Liver (tissue), 8 donors: ENCODE measurements at regions not wholly inside any gene's neighbourhood (a gene's known extent, or its start where the extent isn't known, plus 50 kb on each side); places are given as distances from the start of the nearest gene placed in this dataset.

ENCODE experiments used
- DNase-seq: peaks from one replicate; pipeline ENCODE4 v3.0.0-alpha.2; 2017; ENCODE audit warnings: low spot score
- H3K27ac ChIP-seq, 2 donors: one replicate each; pipeline ENCODE4 v1.7.0; 2013; ENCODE audit warnings: inconsistent platforms in 2 of 2, low read length in 2 of 2, control low read depth in 1 of 2, low read depth in 1 of 2, mild to moderate bottlenecking in 1 of 2
- H3K27me3 ChIP-seq, 4 donors: one replicate each; pipeline versions ENCODE4 v1.6.1 to v1.7.0; 2013; ENCODE audit warnings: low read length in 3 of 4, inconsistent platforms in 1 of 4, mild to moderate bottlenecking in 1 of 4, moderate library complexity in 1 of 4; ENCODE audit not compliant: control insufficient read depth in 4 of 4, insufficient read depth in 4 of 4
- H3K36me3 ChIP-seq, 4 donors: one replicate each; pipeline versions ENCODE4 v1.6.1 to v1.7.0; 2013; ENCODE audit warnings: low read length in 3 of 4, mild to moderate bottlenecking in 3 of 4, low read depth in 1 of 4, moderate library complexity in 1 of 4; ENCODE audit not compliant: control insufficient read depth in 4 of 4, insufficient read depth in 3 of 4
- H3K4me1 ChIP-seq, 4 donors: one replicate each; pipeline versions ENCODE4 v1.6.1 to v1.7.0; 2013; ENCODE audit warnings: low read length in 3 of 4, mild to moderate bottlenecking in 3 of 4, moderate library complexity in 1 of 4; ENCODE audit not compliant: control insufficient read depth in 4 of 4, insufficient read depth in 4 of 4
- H3K4me3 ChIP-seq, 3 donors: one replicate each; pipeline versions ENCODE4 v1.6.1 to v1.7.0; 2013; ENCODE audit warnings: low read length in 3 of 3, control low read depth in 1 of 3, low read depth in 1 of 3, mild to moderate bottlenecking in 1 of 3
- H3K9ac ChIP-seq, 2 donors: one replicate each; pipeline ENCODE4 v1.7.0; 2013; ENCODE audit warnings: low read length in 2 of 2, mild to moderate bottlenecking in 2 of 2, moderate library complexity in 2 of 2, control low read depth in 1 of 2, low read depth in 1 of 2
- H3K9me3 ChIP-seq, 4 donors: one replicate each; pipeline versions ENCODE4 v1.6.1 to v1.7.0; 2013; ENCODE audit warnings: low read length in 3 of 4; ENCODE audit not compliant: control insufficient read depth in 4 of 4
- CTCF ChIP-seq: fragments of 150-350 bp; IDR thresholded peaks from 2 replicates; pipeline ENCODE4 v1.5.1; 2017; ENCODE audit warnings: improper control_type of control experiment, low read depth, low read length; ENCODE audit not compliant: missing input control
- EGR1 ChIP-seq, 2 donors: IDR thresholded peaks; 2 replicates each; pipeline ENCODE4 v1.6.1; 2016 to 2018; ENCODE audit warnings: antibody characterized with exemption in 2 of 2, low read depth in 2 of 2
- FOXA1 ChIP-seq: IDR thresholded peaks from 2 replicates; pipeline ENCODE4 v1.6.1; 2016; ENCODE audit warnings: antibody characterized with exemption
- FOXA2 ChIP-seq: IDR thresholded peaks from 2 replicates; pipeline ENCODE4 v1.6.1; 2016; ENCODE audit warnings: antibody characterized with exemption
- GABPA ChIP-seq, 2 donors: IDR thresholded peaks in 1 of 2; conservative IDR thresholded peaks in 1 of 2; 2 replicates each; pipeline ENCODE4 v1.6.1; 2016; ENCODE audit warnings: antibody characterized with exemption in 2 of 2, mild to moderate bottlenecking in 1 of 2, moderate library complexity in 1 of 2
- HNF4A ChIP-seq, 2 donors: conservative IDR thresholded peaks; 2 replicates each; pipeline ENCODE4 v1.6.1; 2016; ENCODE audit warnings: antibody characterized with exemption in 2 of 2, mild to moderate bottlenecking in 2 of 2
- HNF4G ChIP-seq: IDR thresholded peaks from 2 replicates; pipeline ENCODE4 v1.6.1; 2016; ENCODE audit warnings: antibody characterized with exemption
- JUND ChIP-seq, 2 donors: IDR thresholded peaks; 2 replicates each; pipeline ENCODE4 v1.6.1; 2016; ENCODE audit warnings: antibody characterized with exemption in 2 of 2
- NR2F2 ChIP-seq: IDR thresholded peaks from 2 replicates; pipeline ENCODE4 v1.6.1; 2016; ENCODE audit warnings: antibody characterized with exemption
- RAD21 ChIP-seq, 2 donors: IDR thresholded peaks; 2 replicates each; pipeline ENCODE4 v1.6.1; 2016; ENCODE audit warnings: antibody characterized with exemption in 2 of 2, mild to moderate bottlenecking in 2 of 2
- RXRA ChIP-seq, 2 donors: IDR thresholded peaks; 2 replicates each; pipeline ENCODE4 v1.6.1; 2017 to 2018; ENCODE audit warnings: antibody characterized with exemption in 2 of 2, mild to moderate bottlenecking in 1 of 2
- SP1 ChIP-seq: IDR thresholded peaks from 2 replicates; pipeline ENCODE4 v1.6.1; 2018; ENCODE audit warnings: antibody characterized with exemption, mild to moderate bottlenecking
- TAF1 ChIP-seq: conservative IDR thresholded peaks from 2 replicates; pipeline ENCODE4 v1.6.1; 2016; ENCODE audit warnings: antibody characterized with exemption, mild to moderate bottlenecking
- YY1 ChIP-seq: IDR thresholded peaks from 2 replicates; pipeline ENCODE4 v1.6.1; 2016; ENCODE audit warnings: antibody characterized with exemption, mild to moderate bottlenecking
- WGBS: extraction: QIAGEN DNeasy Blood & Tissue Kit; methylation state at CpG from one replicate; pipeline ENCODE4 v1.1.7; 2013; 5-methylcytosine and 5-hydroxymethylcytosine counted together
- TF ChIP-seq, protein P1 (sequence below): IDR thresholded peaks from 2 replicates; pipeline ENCODE4 v1.6.1; 2016; ENCODE audit warnings: antibody characterized with exemption
- TF ChIP-seq, protein P2 (sequence below): IDR thresholded peaks from 2 replicates; pipeline ENCODE4 v1.6.1; 2016; ENCODE audit warnings: antibody characterized with exemption, mild to moderate bottlenecking
- TF ChIP-seq, protein P3 (sequence below): IDR thresholded peaks from 2 replicates; pipeline ENCODE4 v1.6.1; 2016; ENCODE audit warnings: antibody characterized with exemption
- donor health status: healthy.
- donor health status: healthy.
- donor health status: healthy.
- donor health status: healthy.
- donor health status: healthy.

- H3K4me1 ChIP-seq, result peaks cover 4 to 47% (median 34%) of the 10 kb centered on the region in 4 donors
- H3K4me3 ChIP-seq, result no peak overlapping the region
- H3K9ac ChIP-seq, result peak overlapping the region in 1 of 2 donors; percentile 35
- H3K36me3 ChIP-seq, result no peaks in the 10 kb centered on the region
- H3K9me3 ChIP-seq, result no peaks in the 10 kb centered on the region
- TF ChIP-seq EGR1 (IDR thresholded peaks at IDR 0.05; ENCODE audit: low read depth in 2 of 2) (no peak), FOXA2 (peak; percentile 20), JUND (IDR thresholded peaks at IDR 0.05) (peak in 1 of 2 donors; percentile 29), FOXA1 (no peak), SP1 (peak; percentile 73), RXRA (IDR thresholded peaks at IDR 0.05) (peak; percentile 78 to 86), NR2F2 (peak; percentile 97), HNF4G (peak; percentile 82), YY1 (peak; percentile 88), TAF1 (no peak), HNF4A (conservative IDR thresholded peaks at IDR 0.05) (peak; percentile 87 to 88), GABPA (IDR thresholded peaks at IDR 0.05 in 1 of 2, conservative IDR thresholded peaks at IDR 0.05 in 1 of 2) (no peak), RAD21 (IDR thresholded peaks at IDR 0.05) (peak; percentile 57 to 62)
- TF ChIP-seq, protein P1, sequence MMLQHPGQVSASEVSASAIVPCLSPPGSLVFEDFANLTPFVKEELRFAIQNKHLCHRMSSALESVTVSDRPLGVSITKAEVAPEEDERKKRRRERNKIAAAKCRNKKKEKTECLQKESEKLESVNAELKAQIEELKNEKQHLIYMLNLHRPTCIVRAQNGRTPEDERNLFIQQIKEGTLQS, result no peak
- H3K27me3 ChIP-seq, result no peaks in the 10 kb centered on the region
- H3K27ac ChIP-seq, result peak overlapping the region; percentile 60 to 77
- DNase-seq, result peak; percentile 26
- 32% methylated on average over 6 of the region's 6 CpGs for WGBS
These were observed 286.9 kb downstream of the GADD45G start for GRCh38 chr9:89891591-89892304.

GRCh38 chr9:89892920-89893319 lies 288.1 kb downstream of the GADD45G start:
- DNase-seq, result peak; percentile 21
- 52% methylated on average over 6 of the region's 6 CpGs for WGBS

More at GRCh38 chr9:89892920-89893319, 288.1 kb downstream of the GADD45G start:
- Histone ChIP-seq H3K9ac (no peak overlapping the region), H3K4me1 (peaks cover 4 to 47% (median 34%) of the 10 kb centered on the region in 4 donors), H3K27me3 (no peaks in the 10 kb centered on the region), H3K36me3 (no peaks in the 10 kb centered on the region), H3K4me3 (no peak overlapping the region), H3K27ac (no peak overlapping the region), H3K9me3 (no peaks in the 10 kb centered on the region)
- TF ChIP-seq, protein P1, result no peak
- no peak for TF ChIP-seq FOXA1
- no peak for TF ChIP-seq RXRA (IDR thresholded peaks at IDR 0.05)
- TF ChIP-seq, protein P2, sequence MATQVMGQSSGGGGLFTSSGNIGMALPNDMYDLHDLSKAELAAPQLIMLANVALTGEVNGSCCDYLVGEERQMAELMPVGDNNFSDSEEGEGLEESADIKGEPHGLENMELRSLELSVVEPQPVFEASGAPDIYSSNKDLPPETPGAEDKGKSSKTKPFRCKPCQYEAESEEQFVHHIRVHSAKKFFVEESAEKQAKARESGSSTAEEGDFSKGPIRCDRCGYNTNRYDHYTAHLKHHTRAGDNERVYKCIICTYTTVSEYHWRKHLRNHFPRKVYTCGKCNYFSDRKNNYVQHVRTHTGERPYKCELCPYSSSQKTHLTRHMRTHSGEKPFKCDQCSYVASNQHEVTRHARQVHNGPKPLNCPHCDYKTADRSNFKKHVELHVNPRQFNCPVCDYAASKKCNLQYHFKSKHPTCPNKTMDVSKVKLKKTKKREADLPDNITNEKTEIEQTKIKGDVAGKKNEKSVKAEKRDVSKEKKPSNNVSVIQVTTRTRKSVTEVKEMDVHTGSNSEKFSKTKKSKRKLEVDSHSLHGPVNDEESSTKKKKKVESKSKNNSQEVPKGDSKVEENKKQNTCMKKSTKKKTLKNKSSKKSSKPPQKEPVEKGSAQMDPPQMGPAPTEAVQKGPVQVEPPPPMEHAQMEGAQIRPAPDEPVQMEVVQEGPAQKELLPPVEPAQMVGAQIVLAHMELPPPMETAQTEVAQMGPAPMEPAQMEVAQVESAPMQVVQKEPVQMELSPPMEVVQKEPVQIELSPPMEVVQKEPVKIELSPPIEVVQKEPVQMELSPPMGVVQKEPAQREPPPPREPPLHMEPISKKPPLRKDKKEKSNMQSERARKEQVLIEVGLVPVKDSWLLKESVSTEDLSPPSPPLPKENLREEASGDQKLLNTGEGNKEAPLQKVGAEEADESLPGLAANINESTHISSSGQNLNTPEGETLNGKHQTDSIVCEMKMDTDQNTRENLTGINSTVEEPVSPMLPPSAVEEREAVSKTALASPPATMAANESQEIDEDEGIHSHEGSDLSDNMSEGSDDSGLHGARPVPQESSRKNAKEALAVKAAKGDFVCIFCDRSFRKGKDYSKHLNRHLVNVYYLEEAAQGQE, result no peak
- TF ChIP-seq EGR1 (IDR thresholded peaks at IDR 0.05; ENCODE audit: low read depth in 2 of 2), result no peak
- TF ChIP-seq TAF1, result no peak
- TF ChIP-seq HNF4A (conservative IDR thresholded peaks at IDR 0.05), result no peak
- no peak for TF ChIP-seq RAD21 (IDR thresholded peaks at IDR 0.05)
- TF ChIP-seq YY1, result no peak
- no peak for TF ChIP-seq HNF4G
- no peak for TF ChIP-seq CTCF
- TF ChIP-seq, protein P3, sequence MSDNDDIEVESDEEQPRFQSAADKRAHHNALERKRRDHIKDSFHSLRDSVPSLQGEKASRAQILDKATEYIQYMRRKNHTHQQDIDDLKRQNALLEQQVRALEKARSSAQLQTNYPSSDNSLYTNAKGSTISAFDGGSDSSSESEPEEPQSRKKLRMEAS, result no peak
